ENCODE measurements at regions not wholly inside any gene's neighbourhood (a gene's known extent, or its start where the extent isn't known, plus 50 kb on each side); places are given as distances from the start of the nearest gene placed in this dataset.

DNA sequence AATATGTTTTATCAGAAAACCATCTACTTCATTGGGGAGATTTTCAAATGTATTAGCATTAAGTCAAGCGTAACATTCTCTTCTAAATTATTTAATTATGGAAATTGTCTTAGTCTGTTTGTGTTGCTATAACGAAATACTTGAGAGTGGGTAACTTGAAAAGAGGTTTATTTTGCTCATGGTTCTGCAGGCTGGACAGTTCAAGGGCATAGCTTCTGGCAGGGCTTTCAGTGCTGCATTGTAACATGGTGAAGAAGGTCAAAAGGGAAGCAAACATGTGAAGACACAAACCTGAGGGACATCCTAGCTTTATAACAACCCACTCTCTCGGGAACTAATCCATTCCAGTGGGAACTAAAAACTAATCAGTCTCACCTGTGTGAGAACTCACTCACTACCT lies 84.3 kb upstream of the TMPO start:
- DNase-seq, result no peak
- H3K4me3 Mint-ChIP-seq, result no peak overlapping the region
- no peak overlapping the region for H3K27ac Mint-ChIP-seq
- H3K27me3 Mint-ChIP-seq, result peaks cover 12 to 13% of the 10 kb centered on the region in 2 donors
- peaks cover 5 to 13% of the 10 kb centered on the region in 2 donors for H3K9me3 Mint-ChIP-seq
- no peak for ATAC-seq (replicated peaks)
- no peaks in the 10 kb centered on the region for H3K4me1 Mint-ChIP-seq
- H3K36me3 Mint-ChIP-seq, result peaks cover 0 to 10% of the 10 kb centered on the region in 2 donors

DNA sequence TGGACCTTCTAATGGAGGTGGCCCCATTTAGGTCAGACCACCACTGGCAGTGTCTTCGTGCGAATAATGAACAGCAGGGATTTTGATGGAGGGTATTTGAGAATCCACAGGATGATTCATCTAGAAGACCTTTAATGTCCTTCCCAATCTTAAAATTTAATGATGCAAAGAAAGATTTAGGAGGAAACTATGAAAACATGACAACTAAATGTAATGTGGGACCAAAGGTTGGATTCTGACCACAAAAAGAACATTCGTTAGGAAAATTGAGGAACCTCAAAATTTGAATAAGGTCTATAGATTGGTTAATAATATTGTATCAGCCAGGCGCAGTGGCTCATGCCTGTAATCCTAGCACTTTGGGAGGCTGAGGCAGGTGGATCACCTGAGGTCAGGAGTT lies 78.2 kb upstream of the TMPO start:
- H3K4me1 Mint-ChIP-seq, result peaks cover 0 to 3% of the 10 kb centered on the region in 2 donors
- H3K27ac Mint-ChIP-seq, result no peak overlapping the region
- peaks cover 0 to 10% of the 10 kb centered on the region in 2 donors for H3K36me3 Mint-ChIP-seq
- no peak for DNase-seq
- H3K27me3 Mint-ChIP-seq, result peaks cover 42 to 57% of the 10 kb centered on the region in 2 donors
- no peak for ATAC-seq (replicated peaks)
- H3K9me3 Mint-ChIP-seq, result peaks cover 5 to 13% of the 10 kb centered on the region in 2 donors
- H3K4me3 Mint-ChIP-seq, result no peak overlapping the region

DNA sequence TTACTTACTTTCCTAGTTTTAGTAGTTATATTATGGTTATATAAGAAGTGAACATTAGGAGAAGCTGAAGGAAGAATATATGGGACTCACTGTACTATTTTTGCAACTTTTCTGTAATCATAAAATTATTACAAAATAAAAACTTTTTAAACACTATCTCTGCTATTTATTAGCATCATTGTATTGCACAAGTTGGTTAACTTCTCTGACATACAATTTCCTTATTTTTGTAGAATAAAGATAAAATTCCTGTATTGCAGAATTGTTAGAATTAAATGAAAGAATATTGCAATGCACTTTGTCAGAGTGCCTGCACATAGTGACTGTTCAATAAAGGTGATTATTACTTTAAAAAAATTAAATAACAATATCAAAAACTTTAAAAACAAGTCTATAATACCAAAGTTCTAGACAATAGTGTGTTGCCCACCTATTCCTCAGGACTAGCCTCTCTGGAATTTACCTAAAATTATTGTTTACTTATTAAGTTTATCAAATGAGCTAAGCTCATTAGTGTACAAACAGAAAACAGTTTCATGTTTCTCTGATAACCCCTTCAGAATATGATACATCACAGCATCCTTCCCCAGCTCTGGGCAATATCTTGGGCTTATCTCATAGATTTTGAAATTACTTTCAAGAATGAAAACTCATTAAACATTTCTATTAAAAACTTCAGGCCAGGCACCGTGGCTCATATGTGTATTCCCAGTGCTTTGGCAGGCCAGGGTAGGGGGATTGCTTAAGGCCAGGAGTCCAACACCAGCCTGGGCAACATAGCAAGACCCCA lies 77.4 kb upstream of the TMPO start:
- DNase-seq (no peak), ATAC-seq (replicated peaks) (no peak)
- Mint-ChIP-seq H3K4me1 (peaks cover 0 to 3% of the 10 kb centered on the region in 2 donors), H3K27me3 (peaks cover 42 to 64% of the 10 kb centered on the region in 2 donors), H3K9me3 (peaks cover 5 to 13% of the 10 kb centered on the region in 2 donors), H3K27ac (no peak overlapping the region), H3K4me3 (no peak overlapping the region), H3K36me3 (peaks cover 0 to 10% of the 10 kb centered on the region in 2 donors)

DNA sequence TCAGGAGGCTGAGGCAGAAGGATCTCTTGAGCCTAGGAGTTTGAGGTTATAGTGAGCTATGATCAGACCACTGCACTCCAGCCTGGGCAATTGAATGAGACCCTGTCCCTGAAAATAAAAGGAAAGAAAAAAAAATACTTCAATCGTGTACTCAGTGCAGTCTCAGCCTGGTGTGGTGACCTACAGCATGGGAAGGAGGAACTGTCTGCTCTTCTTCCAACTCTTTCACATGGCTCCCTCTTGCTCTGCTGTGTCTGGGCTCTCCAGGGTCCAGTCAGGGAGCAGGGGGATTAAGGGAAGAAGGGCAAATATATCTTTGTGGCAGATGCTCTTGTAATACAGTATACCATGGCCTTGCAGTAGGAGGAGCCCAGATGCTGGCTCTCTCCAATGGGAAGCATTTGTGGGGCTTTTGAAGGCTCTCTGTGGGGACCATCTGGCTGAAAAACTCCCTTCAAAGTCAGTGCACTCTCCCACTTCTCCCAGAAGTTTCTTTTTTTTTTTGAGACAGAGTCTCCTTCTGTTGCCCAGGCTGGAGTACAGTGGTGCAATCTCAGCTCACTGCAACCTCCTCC lies 76.6 kb upstream of the TMPO start:
- H3K4me3 Mint-ChIP-seq, result no peak overlapping the region
- DNase-seq (no peak), ATAC-seq (replicated peaks) (no peak)
- H3K27ac Mint-ChIP-seq, result no peak overlapping the region
- H3K27me3 Mint-ChIP-seq, result peaks cover 42 to 64% of the 10 kb centered on the region in 2 donors
- peaks cover 0 to 3% of the 10 kb centered on the region in 2 donors for H3K4me1 Mint-ChIP-seq
- H3K9me3 Mint-ChIP-seq, result peaks cover 5 to 13% of the 10 kb centered on the region in 2 donors
- peaks cover 0 to 10% of the 10 kb centered on the region in 2 donors for H3K36me3 Mint-ChIP-seq

DNA sequence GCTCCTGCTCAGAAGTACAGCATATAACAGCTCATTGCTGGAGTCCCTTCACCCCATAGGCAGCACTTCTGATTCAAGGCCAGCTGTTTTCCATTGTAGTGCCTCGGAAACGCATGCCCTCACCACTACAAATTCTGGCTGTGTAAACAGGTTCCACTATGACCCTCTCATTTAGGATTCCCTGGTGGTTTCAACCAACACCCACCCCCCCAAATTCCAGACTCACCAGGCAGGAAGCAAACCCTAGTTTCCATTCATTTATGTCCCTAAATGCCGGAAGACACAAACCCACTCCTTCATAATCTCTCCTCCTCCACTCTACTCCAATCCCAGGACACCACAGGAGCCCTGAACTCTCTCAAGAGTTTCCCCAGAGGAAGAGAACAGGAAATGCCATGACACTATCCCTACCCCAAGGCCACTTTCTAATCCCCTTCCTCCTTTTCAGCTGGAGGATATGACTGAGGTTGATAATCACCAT lies 75.9 kb upstream of the TMPO start:
- DNase-seq (no peak), ATAC-seq (replicated peaks) (no peak)
- Mint-ChIP-seq H3K27me3 (peaks cover 42 to 64% of the 10 kb centered on the region in 2 donors), H3K9me3 (peaks cover 5 to 12% of the 10 kb centered on the region in 2 donors), H3K27ac (no peak overlapping the region), H3K36me3 (peaks cover 0 to 10% of the 10 kb centered on the region in 2 donors), H3K4me3 (no peak overlapping the region), H3K4me1 (peaks cover 0 to 3% of the 10 kb centered on the region in 2 donors)

DNA sequence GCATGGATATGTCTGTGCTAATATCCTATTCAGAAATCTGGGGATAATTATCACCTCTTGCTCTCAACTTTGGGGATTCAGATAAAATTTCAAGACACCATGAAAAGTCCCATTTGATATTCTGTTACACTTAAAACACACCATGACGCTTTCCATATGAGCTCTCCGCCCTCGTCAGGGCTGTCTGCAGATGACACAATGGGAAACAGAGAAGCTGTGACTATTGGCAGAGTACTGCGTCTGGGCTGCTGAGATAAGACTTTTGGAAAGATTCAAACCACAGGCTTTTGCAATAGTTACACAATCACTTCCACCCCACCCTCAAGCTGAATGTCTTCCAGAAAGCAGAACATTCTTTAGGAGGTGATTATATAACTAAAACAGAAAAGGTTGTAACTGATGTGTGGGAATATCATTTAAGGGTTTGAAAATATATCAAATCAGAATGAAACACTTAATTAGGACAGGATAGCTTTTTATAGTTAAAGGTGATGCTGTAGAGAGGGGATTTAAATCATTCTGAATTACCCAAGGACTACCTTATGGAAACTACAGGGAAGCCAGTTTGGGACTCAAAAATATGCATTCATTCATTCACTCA lies 75.3 kb upstream of the TMPO start:
- DNase-seq (no peak), ATAC-seq (replicated peaks) (no peak)
- Mint-ChIP-seq H3K27me3 (peaks cover 39 to 61% of the 10 kb centered on the region in 2 donors), H3K9me3 (peaks cover 4 to 7% of the 10 kb centered on the region in 2 donors), H3K4me3 (no peak overlapping the region), H3K27ac (no peak overlapping the region), H3K36me3 (peaks cover 0 to 8% of the 10 kb centered on the region in 2 donors), H3K4me1 (peaks cover 0 to 3% of the 10 kb centered on the region in 2 donors)

DNA sequence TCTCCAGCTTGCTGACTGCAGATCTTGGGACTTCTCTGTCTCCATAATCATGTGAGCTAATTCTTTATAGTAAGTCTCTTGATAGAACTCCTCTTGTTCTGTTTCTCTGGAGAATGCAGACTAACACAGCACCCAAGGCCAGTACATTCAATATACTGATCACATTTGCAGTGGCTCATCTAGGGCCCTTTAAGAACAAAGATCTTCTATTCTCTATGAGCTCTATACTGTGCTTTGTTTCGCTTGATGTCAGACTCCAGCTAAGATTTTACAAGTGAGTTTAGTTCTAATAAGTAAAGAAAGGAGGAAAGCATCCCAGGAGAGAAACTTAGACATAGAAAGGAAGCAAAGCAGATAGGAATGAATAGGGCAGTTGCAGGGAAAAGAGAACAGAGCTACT lies 69.3 kb upstream of the TMPO start:
- no peaks in the 10 kb centered on the region for H3K4me1 Mint-ChIP-seq
- DNase-seq, result no peak
- H3K36me3 Mint-ChIP-seq, result no peaks in the 10 kb centered on the region
- H3K27me3 Mint-ChIP-seq, result peaks cover 13 to 29% of the 10 kb centered on the region in 2 donors
- H3K27ac Mint-ChIP-seq, result no peak overlapping the region
- H3K9me3 Mint-ChIP-seq, result no peaks in the 10 kb centered on the region
- no peak overlapping the region for H3K4me3 Mint-ChIP-seq
- no peak for ATAC-seq (replicated peaks)

DNA sequence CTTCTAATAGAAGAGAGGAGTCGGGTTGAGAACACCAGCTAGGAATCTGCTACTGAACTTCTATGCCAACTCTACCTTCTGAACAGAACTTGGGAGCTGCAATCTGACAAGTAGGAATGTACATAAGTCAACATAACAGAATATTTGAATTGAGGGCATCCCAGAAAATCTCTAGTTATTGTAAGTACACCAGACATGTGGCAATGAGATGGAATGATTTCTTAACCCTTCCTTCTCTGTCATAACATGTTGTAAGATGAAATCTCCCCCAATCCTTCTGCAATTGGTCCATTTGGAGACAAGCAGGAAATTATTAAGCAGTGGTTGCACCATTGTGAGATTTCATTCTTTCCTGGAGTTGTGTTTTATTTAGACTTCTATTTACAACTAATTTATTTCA lies 68.7 kb upstream of the TMPO start:
- Mint-ChIP-seq H3K27ac (no peak overlapping the region), H3K27me3 (peaks cover 9 to 25% of the 10 kb centered on the region in 2 donors), H3K36me3 (no peaks in the 10 kb centered on the region), H3K4me1 (no peaks in the 10 kb centered on the region), H3K4me3 (no peak overlapping the region), H3K9me3 (no peaks in the 10 kb centered on the region)
- DNase-seq (no peak), ATAC-seq (replicated peaks) (no peak)

DNA sequence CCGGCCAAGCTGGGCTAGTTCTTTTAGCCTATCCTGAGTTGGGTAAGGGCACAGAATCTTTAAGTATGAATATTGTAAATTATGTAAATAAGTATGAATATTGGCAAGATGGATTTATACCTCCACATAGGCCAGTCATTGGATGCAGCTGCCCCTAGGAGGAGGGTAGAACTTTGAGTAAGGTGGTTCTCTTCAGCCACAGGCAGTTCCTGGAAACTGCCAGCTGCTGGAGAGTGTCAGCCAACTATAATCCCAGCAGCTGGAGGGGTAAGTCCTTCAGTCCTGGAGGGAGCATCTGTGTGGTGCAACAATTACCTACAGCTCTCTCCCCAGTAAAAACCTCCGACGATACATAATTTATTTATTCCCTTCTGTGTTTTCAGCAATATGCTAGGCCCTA lies 65.8 kb upstream of the TMPO start:
- Mint-ChIP-seq H3K27me3 (peaks cover 13 to 20% of the 10 kb centered on the region in 2 donors), H3K4me1 (no peaks in the 10 kb centered on the region), H3K27ac (no peak overlapping the region), H3K4me3 (no peak overlapping the region), H3K9me3 (no peaks in the 10 kb centered on the region), H3K36me3 (no peaks in the 10 kb centered on the region)
- DNase-seq (no peak), ATAC-seq (replicated peaks) (no peak)

DNA sequence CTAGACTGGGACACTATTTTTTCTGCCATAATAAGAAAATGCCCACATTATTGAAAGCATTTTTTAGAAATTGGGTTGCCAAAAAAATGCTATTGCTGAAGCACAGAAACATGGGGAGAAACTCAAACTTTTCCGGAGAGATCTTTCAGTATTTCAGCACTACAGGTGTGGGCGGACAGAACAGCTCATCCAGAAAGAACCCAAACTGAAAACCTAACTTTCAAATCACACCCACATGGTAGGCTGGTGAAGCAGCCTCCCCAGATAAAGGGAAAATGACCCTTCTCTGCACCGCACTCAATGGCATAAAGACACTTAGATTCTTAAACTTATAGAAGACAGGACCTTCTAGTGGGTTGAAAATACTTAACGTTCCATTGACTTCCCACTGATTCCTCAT lies 62.3 kb upstream of the TMPO start:
- Mint-ChIP-seq H3K4me1 (peaks cover 3 to 10% of the 10 kb centered on the region in 2 donors), H3K4me3 (no peak overlapping the region), H3K9me3 (no peaks in the 10 kb centered on the region), H3K36me3 (no peaks in the 10 kb centered on the region), H3K27me3 (peaks cover 33% of the 10 kb centered on the region in 2 donors), H3K27ac (no peak overlapping the region)
- ATAC-seq (replicated peaks) (no peak), DNase-seq (no peak)

DNA sequence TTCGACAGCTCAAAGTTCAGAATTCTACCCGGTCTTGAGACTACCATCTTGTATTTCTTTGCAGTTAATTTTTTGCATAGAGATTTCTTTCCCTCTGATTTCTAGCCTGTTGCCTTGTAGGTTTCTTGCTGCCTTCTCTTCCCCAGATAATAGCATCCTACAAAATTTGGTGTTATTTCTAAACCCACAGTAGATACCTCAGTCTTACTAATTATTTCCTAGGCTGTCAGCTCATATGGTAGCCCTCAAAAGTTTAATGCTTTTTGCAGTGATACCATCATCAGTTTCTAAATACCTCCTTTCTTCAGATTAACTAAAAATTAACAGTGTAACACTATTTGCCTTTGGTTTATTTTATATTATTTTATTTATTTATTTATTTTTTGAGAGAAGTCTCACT lies 61.9 kb upstream of the TMPO start:
- Mint-ChIP-seq H3K27me3 (peaks cover 28 to 31% of the 10 kb centered on the region in 2 donors), H3K27ac (no peak overlapping the region), H3K9me3 (no peaks in the 10 kb centered on the region), H3K36me3 (no peaks in the 10 kb centered on the region), H3K4me1 (peaks cover 3 to 10% of the 10 kb centered on the region in 2 donors), H3K4me3 (no peak overlapping the region)
- DNase-seq, result no peak
- no peak for ATAC-seq (replicated peaks)

DNA sequence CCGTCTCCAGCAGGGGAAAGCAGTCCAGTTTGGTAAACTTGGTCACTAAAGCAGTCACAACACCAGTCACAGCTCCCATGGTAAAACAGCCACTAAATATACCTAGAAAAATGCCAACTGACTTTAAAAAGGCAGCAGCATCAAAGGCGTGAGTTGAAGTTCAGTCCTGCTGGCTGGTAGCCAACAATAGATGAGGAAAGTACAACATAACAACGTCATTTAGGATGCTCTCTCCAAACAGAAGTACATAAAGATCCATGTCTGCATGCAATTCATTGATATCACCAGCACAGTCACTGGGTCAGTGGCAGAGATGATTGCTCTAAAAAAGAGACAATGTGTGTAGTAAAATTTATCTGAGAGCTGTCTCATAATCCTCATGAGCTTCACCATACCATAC lies 59.3 kb upstream of the TMPO start:
- DNase-seq (no peak), ATAC-seq (replicated peaks) (no peak)
- Mint-ChIP-seq H3K36me3 (no peaks in the 10 kb centered on the region), H3K4me3 (no peak overlapping the region), H3K27ac (no peak overlapping the region), H3K27me3 (peaks cover 27 to 31% of the 10 kb centered on the region in 2 donors), H3K4me1 (peaks cover 3 to 10% of the 10 kb centered on the region in 2 donors), H3K9me3 (no peaks in the 10 kb centered on the region)

DNA sequence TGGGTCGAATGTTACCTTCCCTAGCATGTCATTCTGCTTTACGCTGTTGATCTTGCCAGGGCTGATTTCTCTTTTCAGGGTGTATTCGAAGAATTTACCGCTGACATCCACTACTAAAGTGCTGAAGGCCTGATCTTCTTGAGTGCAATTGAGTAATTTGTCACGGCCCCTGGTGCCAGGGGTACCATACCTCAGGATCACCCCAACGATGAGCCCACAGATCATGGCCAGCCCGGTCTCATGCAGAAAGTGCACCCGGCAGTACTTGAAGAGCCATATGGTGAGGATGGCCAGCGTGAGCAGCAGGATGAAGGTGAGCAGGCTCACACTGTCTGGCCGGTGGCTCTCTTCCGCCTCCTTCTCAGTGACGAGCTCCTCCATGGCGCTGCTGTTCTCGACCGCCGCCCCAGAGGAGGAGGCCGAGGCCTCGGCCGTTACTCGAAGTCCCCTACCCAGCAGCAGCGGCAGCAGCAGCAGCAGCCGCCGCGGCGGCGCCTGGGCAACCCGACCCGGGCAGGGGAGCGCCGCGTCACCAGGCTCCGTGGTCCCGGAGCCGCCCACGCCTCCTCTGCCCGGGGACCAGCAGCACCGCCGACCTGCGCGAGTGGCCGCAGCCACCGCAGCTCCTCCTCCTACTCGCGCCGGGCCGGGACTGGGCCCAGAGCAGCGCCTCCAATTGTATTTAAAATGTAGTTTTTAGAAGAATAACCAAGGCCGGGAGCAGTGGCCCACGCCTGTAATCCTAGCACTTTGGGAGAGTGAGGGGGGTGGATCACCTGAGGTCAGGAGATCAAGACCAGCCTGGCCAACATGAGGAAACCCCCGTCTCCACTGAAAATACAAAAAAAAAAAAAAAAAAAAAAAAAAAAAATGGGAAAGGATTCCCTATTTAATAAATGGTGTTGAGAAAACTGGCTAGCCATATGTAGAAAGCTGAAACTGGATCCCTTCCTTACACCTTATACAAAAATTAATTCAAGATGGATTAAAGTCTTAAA lies 58.5 kb upstream of the TMPO start:
- peak; percentile 17 for DNase-seq

DNA sequence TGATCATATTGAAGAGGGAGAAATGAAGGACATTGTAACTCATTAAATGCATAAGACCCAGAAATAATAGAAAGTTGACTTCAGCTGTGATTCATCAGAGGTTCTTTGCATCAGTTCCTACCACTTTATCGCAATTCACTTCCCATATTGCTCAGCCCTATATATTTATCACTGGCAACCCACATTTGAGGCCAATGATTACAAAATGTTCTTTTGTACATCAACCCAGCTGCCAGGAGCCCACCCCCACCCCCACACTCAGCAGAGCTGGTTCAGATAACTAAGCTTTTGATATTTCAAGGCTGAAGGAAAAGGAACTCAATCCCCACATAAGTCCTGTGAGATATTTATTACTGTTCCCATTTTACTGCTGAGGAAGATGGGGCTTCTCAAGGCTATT lies 51.2 kb upstream of the TMPO start:
- ATAC-seq (replicated peaks), result no peak

More for the DNA sequence above, 58.5 kb upstream of the TMPO start:
- Mint-ChIP-seq H3K4me1 (peaks cover 3 to 10% of the 10 kb centered on the region in 2 donors), H3K9me3 (no peaks in the 10 kb centered on the region), H3K27ac (peak overlapping the region; percentile 75), H3K27me3 (peaks cover 27 to 31% of the 10 kb centered on the region in 2 donors), H3K36me3 (no peaks in the 10 kb centered on the region), H3K4me3 (peak overlapping the region; percentile 70 to 75)
- ATAC-seq (replicated peaks), result peak; percentile 81 to 91

More for the DNA sequence above, 51.2 kb upstream of the TMPO start:
- H3K4me1 Mint-ChIP-seq, result no peaks in the 10 kb centered on the region
- H3K9me3 Mint-ChIP-seq, result no peaks in the 10 kb centered on the region
- no peak overlapping the region for H3K4me3 Mint-ChIP-seq
- no peaks in the 10 kb centered on the region for H3K36me3 Mint-ChIP-seq
- no peak for DNase-seq
- H3K27ac Mint-ChIP-seq, result no peak overlapping the region
- peaks cover 0 to 3% of the 10 kb centered on the region in 2 donors for H3K27me3 Mint-ChIP-seq

All from stimulated activated naive B cell treated with anti-CD40 and anti-IgM and Interleukin-4, amounts not matched to agents 10 μg/mL and 1 μg/mL and 100 μg/mL, for 72 hours (primary cell).